ENCODE measurements at regions not wholly inside any gene's neighbourhood (a gene's known extent, or its start where the extent isn't known, plus 50 kb on each side); places are given as distances from the start of the nearest gene placed in this dataset.

DNA sequence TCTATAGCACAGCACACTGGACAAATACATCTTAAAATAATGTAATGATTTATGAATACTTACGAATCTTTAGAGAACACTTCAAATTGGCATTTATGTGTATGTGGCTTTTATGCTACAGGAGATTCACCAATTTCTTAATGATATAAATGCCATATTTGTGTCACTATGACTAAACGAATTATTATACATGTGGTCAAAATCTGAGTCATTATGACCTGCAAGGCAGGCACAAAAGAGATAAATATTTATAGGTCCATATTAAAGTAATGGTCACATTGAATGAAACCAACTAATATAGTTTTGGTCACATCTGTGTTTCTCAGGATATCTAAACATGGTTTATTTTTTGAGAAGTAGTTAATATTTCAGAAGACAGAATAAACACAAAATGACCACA, 232.3 kb upstream of the SEMA6D start:
- TF ChIP-seq, protein P1, sequence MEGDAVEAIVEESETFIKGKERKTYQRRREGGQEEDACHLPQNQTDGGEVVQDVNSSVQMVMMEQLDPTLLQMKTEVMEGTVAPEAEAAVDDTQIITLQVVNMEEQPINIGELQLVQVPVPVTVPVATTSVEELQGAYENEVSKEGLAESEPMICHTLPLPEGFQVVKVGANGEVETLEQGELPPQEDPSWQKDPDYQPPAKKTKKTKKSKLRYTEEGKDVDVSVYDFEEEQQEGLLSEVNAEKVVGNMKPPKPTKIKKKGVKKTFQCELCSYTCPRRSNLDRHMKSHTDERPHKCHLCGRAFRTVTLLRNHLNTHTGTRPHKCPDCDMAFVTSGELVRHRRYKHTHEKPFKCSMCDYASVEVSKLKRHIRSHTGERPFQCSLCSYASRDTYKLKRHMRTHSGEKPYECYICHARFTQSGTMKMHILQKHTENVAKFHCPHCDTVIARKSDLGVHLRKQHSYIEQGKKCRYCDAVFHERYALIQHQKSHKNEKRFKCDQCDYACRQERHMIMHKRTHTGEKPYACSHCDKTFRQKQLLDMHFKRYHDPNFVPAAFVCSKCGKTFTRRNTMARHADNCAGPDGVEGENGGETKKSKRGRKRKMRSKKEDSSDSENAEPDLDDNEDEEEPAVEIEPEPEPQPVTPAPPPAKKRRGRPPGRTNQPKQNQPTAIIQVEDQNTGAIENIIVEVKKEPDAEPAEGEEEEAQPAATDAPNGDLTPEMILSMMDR (IDR thresholded peaks at IDR 0.05; ENCODE audit: low read depth, low read length, poor library complexity, severe bottlenecking) = no peak
- no peak for TF ChIP-seq EZH2phosphoT487 (IDR thresholded peaks at IDR 0.05; ENCODE audit: borderline replicate concordance, low read length)
